ENCODE measurements at regions not wholly inside any gene's neighbourhood (a gene's known extent, or its start where the extent isn't known, plus 50 kb on each side); places are given as distances from the start of the nearest gene placed in this dataset.

DNA sequence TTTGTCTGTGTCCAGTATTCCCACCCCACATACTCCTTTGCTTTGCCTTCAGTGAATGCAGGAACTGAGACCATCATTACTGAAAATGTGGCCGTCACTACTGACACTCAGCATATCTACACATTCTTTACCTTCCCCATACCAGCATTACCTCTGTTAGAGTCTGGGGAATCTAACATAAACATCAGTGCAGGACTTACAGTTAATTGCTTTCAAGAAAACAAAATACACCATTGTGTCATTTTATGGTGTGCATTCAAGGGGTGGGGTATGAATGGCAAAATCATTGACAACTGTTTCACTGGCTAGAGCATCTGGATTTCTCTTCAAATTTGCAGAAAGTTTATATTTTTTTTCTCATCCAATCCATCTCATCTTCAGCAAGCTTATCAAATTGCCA is 731.4 kb upstream of the RIOK2 start:
- no peaks in the 10 kb centered on the region for H3K27me3 Mint-ChIP-seq
- H3K36me3 Mint-ChIP-seq (ENCODE audit: low read depth), result no peaks in the 10 kb centered on the region
- DNase-seq (no peak), ATAC-seq (no peak)
- H3K27ac Mint-ChIP-seq, result no peak overlapping the region
- H3K9me3 ChIP-seq (ENCODE audit: control insufficient read depth, low read length, poor library complexity, severe bottlenecking), result no peaks in the 10 kb centered on the region
- no peak overlapping the region for H3K4me3 Mint-ChIP-seq
- H3K4me1 Mint-ChIP-seq, result no peaks in the 10 kb centered on the region

DNA sequence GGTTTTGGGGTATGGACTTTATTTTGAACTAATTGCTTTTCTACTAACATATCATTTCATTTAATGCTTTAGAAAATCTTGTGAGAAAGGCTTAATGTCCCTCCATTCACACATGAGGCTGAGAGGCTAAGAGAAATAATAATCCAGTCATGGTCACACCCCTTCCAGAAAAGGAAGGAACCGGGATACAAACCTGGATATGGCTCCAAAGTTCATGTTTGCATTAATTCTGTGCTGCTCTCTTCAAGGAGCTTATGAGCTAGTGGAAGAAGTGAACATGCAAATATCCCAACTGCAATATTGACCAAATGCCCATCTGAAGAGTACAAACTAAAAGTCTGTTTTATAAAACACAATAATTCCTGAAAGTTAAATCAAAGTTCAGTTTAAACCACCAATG is 732.1 kb upstream of the RIOK2 start:
- H3K27me3 Mint-ChIP-seq, result no peaks in the 10 kb centered on the region

DNA sequence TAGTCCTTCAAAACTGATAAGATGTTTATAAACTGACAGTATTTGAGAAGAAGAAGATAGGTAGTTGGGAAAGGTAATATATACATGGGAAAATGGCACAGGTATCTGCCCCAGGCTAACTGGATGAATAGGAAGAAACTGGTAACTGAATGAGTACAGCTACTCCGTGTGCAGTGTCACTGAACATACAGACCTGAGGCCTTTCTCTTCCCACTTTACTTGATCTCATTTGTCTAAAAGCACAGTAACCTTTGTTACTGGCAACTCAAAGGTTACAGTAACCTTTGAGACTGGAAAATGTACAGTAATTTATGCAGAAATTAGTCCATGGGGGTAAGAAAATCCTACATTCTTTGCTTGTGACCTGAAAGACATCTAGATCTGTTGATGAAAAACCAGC is 735.0 kb upstream of the RIOK2 start:
- ATAC-seq, result no peak
- no peaks in the 10 kb centered on the region for H3K9me3 ChIP-seq (ENCODE audit: control insufficient read depth, low read length, poor library complexity, severe bottlenecking)
- Mint-ChIP-seq H3K27ac (no peak overlapping the region), H3K4me1 (no peaks in the 10 kb centered on the region), H3K4me3 (no peak overlapping the region), H3K27me3 (no peaks in the 10 kb centered on the region), H3K36me3 (ENCODE audit: low read depth) (no peaks in the 10 kb centered on the region)
- DNase-seq, result no peak

More for the DNA sequence above, 732.1 kb upstream of the RIOK2 start:
- H3K27ac Mint-ChIP-seq, result no peak overlapping the region
- H3K4me1 Mint-ChIP-seq, result no peaks in the 10 kb centered on the region
- H3K4me3 Mint-ChIP-seq, result no peak overlapping the region
- ATAC-seq (no peak), DNase-seq (no peak)
- H3K36me3 Mint-ChIP-seq (ENCODE audit: low read depth), result no peaks in the 10 kb centered on the region
- no peaks in the 10 kb centered on the region for H3K9me3 ChIP-seq (ENCODE audit: control insufficient read depth, low read length, poor library complexity, severe bottlenecking)

DNA sequence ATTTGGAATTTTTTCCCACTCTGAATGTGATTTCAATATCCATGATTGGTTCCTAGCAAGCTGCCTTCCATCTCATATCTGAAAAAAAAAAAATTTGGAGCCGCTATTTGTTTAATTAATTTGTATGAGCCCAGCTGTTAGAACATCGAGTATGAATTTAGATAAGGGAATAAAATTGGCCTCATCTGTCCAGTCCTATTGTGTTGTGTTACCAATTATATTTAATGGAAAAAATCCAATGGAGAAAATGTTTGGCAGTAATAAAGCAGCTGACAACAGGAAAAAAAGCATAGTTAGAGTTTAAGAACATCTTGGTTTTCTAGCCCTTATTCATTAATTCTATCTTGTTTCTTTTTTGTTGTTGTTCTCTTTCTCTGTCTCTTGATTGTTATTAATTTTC is 735.6 kb upstream of the RIOK2 start:
- DNase-seq (no peak), ATAC-seq (no peak)
- no peak overlapping the region for H3K27ac Mint-ChIP-seq
- H3K27me3 Mint-ChIP-seq, result no peaks in the 10 kb centered on the region
- H3K9me3 ChIP-seq (ENCODE audit: control insufficient read depth, low read length, poor library complexity, severe bottlenecking), result no peaks in the 10 kb centered on the region
- no peak overlapping the region for H3K4me3 Mint-ChIP-seq
- H3K36me3 Mint-ChIP-seq (ENCODE audit: low read depth), result no peaks in the 10 kb centered on the region
- H3K4me1 Mint-ChIP-seq, result no peaks in the 10 kb centered on the region

DNA sequence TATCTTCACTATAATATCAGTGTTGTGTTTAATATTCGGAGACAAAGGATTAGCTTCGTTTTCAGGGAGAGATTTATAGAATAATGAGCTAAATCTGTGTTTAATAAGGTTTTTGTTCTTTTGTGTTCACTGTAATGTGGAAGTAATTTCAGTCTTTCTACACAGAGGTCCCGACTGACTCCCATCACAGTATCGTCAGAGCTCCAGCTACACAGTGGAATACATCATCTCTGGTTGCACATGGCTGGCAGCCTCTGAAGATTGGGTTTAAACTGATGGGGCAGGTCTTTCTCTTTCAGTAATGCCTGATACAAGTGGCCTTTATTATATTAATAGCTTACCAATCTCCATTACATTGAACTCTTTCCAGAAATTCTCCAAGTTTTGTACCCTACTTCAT is 736.7 kb upstream of the RIOK2 start:
- H3K36me3 Mint-ChIP-seq (ENCODE audit: low read depth), result no peaks in the 10 kb centered on the region
- H3K4me3 Mint-ChIP-seq, result no peak overlapping the region
- no peaks in the 10 kb centered on the region for H3K27me3 Mint-ChIP-seq
- H3K9me3 ChIP-seq (ENCODE audit: control insufficient read depth, low read length, poor library complexity, severe bottlenecking), result no peaks in the 10 kb centered on the region
- ATAC-seq (no peak), DNase-seq (no peak)
- no peak overlapping the region for H3K27ac Mint-ChIP-seq
- H3K4me1 Mint-ChIP-seq, result no peaks in the 10 kb centered on the region

DNA sequence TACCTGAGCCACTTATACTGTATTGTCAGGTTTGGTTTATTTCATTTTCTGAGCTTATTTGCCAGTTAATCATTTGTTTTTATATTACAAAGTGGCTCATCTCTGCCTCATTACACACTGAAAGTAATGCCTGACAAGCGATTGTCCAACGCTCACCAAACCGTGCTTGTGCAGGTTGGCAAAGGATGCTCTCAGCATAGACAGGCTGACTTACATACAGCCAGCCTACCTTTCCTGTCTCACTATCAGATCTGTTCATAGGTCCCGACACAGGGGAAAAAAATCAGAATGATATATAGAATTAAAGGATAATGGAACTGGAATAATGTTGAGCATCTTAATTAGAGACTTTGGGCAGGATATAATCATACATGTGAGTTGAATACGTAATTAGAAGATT is 739.7 kb upstream of the RIOK2 start:
- H3K4me1 Mint-ChIP-seq, result no peaks in the 10 kb centered on the region
- H3K4me3 Mint-ChIP-seq, result no peak overlapping the region
- no peaks in the 10 kb centered on the region for H3K9me3 ChIP-seq (ENCODE audit: control insufficient read depth, low read length, poor library complexity, severe bottlenecking)
- no peaks in the 10 kb centered on the region for H3K36me3 Mint-ChIP-seq (ENCODE audit: low read depth)
- H3K27ac Mint-ChIP-seq, result no peak overlapping the region
- ATAC-seq (no peak), DNase-seq (no peak)
- H3K27me3 Mint-ChIP-seq, result no peaks in the 10 kb centered on the region

DNA sequence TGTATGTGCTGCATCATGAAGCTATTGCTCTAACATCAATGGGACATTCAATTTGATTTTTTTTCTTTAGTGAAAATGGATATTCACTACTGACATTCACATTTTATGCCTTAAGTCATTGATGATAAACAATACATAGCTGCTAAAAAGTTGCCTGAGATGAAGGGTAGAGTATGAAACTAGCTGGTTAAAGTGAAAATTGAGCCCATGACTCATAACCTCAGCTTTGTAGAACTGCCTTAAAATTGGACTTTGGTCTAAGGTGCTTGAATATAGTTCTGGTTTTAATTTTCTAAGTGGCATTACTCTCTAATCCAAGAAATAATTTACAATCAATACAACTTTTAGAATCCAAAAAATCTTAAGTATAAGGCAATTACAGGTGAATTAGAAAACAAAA is 740.4 kb upstream of the RIOK2 start:
- ATAC-seq (no peak), DNase-seq (no peak)
- no peak overlapping the region for H3K27ac Mint-ChIP-seq
- H3K27me3 Mint-ChIP-seq, result no peaks in the 10 kb centered on the region
- no peaks in the 10 kb centered on the region for H3K4me1 Mint-ChIP-seq
- H3K36me3 Mint-ChIP-seq (ENCODE audit: low read depth), result no peaks in the 10 kb centered on the region
- no peaks in the 10 kb centered on the region for H3K9me3 ChIP-seq (ENCODE audit: control insufficient read depth, low read length, poor library complexity, severe bottlenecking)
- no peak overlapping the region for H3K4me3 Mint-ChIP-seq

DNA sequence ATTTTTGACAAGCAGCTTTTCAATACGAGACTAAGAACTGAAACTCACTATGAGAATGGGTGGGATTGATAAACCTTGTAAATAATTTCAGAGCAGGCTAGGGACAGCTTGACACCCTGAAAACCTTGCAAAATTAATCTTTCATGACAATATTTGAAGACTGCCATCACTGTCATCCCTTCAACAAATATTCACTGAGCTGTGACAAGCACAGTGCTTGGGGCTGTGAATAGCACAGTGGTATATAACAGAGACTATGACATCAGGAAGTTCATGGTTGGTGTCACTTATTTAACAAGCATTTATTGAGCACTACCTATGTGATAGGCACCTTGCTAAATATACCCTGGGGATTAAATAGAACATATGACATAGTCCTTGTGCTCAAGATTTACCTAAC is 741.0 kb upstream of the RIOK2 start:
- no peaks in the 10 kb centered on the region for H3K9me3 ChIP-seq (ENCODE audit: control insufficient read depth, low read length, poor library complexity, severe bottlenecking)
- Mint-ChIP-seq H3K4me1 (no peaks in the 10 kb centered on the region), H3K27ac (no peak overlapping the region), H3K4me3 (no peak overlapping the region), H3K36me3 (ENCODE audit: low read depth) (no peaks in the 10 kb centered on the region), H3K27me3 (no peaks in the 10 kb centered on the region)
- no peak for ATAC-seq
- no peak for DNase-seq

DNA sequence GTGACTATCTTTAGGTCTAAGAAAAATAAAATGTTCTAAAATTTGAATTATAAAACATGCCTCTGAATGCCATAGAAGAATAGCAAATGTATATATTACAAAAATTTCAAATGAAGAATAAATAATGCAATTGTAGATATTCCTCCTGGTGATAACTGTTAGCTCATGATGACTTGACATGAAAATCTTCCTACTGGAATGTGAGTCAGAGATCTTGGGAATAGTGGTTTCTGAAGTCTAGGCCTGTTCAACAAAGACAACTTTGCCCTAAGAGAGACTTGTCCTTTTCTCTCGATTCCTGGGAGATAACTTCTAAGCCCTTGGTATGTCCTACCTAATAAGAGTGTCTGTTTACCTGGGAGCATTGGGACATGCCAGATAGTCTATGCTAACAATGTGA is 746.3 kb upstream of the RIOK2 start:
- H3K27ac Mint-ChIP-seq, result no peak overlapping the region
- H3K4me3 Mint-ChIP-seq, result no peak overlapping the region
- DNase-seq (no peak), ATAC-seq (no peak)
- no peaks in the 10 kb centered on the region for H3K9me3 ChIP-seq (ENCODE audit: control insufficient read depth, low read length, poor library complexity, severe bottlenecking)
- no peaks in the 10 kb centered on the region for H3K27me3 Mint-ChIP-seq
- no peaks in the 10 kb centered on the region for H3K4me1 Mint-ChIP-seq
- H3K36me3 Mint-ChIP-seq (ENCODE audit: low read depth), result no peaks in the 10 kb centered on the region

DNA sequence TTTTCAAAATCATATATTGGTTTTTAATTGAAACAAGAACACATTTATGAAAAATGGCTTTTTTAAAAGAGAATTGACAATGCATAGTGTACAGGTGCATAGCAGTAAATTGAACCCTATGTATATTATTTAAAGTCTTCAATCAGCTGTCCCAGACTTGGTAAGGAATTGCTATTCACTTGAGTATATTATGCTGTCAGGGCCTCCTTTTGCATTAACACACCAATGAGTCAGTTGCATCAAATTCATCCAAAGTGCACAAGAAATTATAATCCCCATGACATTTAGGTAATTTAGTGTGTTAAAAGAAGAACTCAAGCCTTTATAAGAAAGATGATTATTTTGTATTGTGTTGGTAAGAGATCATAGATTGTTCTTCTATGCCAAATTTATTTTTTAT is 748.8 kb upstream of the RIOK2 start:
- Mint-ChIP-seq H3K27ac (no peak overlapping the region), H3K4me3 (no peak overlapping the region), H3K4me1 (no peaks in the 10 kb centered on the region), H3K36me3 (ENCODE audit: low read depth) (no peaks in the 10 kb centered on the region), H3K27me3 (no peaks in the 10 kb centered on the region)
- ATAC-seq, result no peak
- no peak for DNase-seq
- no peaks in the 10 kb centered on the region for H3K9me3 ChIP-seq (ENCODE audit: control insufficient read depth, low read length, poor library complexity, severe bottlenecking)

DNA sequence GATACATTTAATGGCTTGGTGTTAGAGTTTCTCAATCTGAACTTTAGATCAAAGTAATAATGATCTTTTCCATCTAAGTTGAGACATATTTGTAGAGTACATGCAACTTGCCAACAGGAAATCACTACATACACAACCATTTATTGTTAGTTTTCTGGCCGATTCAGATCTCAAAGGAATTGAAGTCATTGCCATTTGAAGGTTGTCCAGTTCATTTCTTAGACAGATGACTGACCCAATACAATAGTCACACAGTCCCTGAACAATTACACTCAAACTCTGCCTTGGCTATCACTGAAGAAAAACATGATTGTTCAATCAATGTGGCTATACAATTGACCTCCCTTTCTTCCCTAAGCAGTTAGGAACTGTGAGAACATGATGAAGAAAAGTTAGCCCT is 753.2 kb upstream of the RIOK2 start:
- Mint-ChIP-seq H3K4me3 (no peak overlapping the region), H3K4me1 (no peaks in the 10 kb centered on the region), H3K27ac (no peak overlapping the region), H3K27me3 (no peaks in the 10 kb centered on the region), H3K36me3 (ENCODE audit: low read depth) (no peaks in the 10 kb centered on the region)
- ATAC-seq (no peak), DNase-seq (no peak)
- H3K9me3 ChIP-seq (ENCODE audit: control insufficient read depth, low read length, poor library complexity, severe bottlenecking), result no peaks in the 10 kb centered on the region

DNA sequence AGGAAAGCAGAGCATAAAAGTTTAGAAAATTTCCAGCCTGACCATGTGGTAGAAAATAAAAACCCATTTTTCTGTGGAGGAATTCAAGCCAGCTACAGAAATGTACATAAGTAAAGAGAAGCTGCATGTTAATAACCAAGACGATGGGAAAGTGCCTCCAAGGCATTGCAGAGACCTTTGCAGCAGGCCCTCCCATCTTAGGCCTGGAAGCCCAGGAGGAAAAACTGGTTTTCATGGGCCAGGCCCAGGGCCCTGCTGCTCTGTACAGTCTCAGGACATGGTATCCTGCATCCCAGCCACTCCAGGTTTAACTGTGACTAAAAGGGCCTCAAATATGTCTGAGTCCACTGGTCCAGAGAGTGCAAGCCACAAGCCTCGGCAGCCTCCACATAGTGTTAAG is 754.8 kb upstream of the RIOK2 start:
- Mint-ChIP-seq H3K4me1 (no peaks in the 10 kb centered on the region), H3K36me3 (ENCODE audit: low read depth) (no peaks in the 10 kb centered on the region), H3K27me3 (no peaks in the 10 kb centered on the region), H3K27ac (no peak overlapping the region), H3K4me3 (no peak overlapping the region)
- ATAC-seq (no peak), DNase-seq (no peak)
- H3K9me3 ChIP-seq (ENCODE audit: control insufficient read depth, low read length, poor library complexity, severe bottlenecking), result no peaks in the 10 kb centered on the region

DNA sequence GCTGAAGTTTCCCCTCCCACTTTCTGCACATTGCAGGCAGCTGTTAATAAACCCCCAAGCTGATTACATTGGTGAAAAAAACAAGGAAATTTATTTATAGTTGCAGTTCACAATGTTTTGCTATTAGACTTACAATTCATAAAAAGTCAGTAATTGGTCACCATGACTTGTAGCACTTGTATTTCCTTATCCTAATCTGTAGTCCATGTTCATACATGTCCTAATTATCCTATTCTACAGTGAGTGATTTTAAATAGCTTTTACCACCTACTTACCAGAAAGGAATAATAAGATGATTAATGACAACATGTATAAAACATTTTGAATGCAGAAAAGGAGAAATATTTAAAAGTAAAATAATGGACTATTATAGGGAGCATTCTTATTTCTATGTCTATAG is 760.0 kb upstream of the RIOK2 start:
- ATAC-seq (no peak), DNase-seq (no peak)
- Mint-ChIP-seq H3K4me1 (no peaks in the 10 kb centered on the region), H3K4me3 (no peak overlapping the region), H3K36me3 (ENCODE audit: low read depth) (no peaks in the 10 kb centered on the region), H3K27ac (no peak overlapping the region), H3K27me3 (no peaks in the 10 kb centered on the region)
- no peaks in the 10 kb centered on the region for H3K9me3 ChIP-seq (ENCODE audit: control insufficient read depth, low read length, poor library complexity, severe bottlenecking)

DNA sequence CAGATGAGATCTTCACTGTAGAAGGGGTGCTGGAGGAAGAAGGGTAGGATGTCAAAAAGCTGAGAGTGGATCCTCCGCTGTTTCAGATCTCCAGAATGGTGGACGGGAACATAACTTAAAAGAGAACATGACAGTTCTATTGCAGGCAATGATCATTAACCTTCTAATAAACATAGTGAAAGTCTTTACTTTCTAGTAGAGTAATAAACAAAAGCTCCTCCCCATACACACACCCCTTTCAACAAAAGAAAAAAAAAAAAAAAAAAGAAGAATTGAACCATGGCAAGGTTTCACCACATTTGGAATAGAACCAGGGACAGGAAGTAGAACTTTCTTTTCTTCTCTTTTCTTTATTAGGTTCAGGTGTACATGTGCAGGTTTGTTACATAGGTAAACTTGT is 768.1 kb upstream of the RIOK2 start:
- H3K36me3 Mint-ChIP-seq (ENCODE audit: low read depth), result no peaks in the 10 kb centered on the region
- DNase-seq (no peak), ATAC-seq (no peak)
- H3K9me3 ChIP-seq (ENCODE audit: control insufficient read depth, low read length, poor library complexity, severe bottlenecking), result no peaks in the 10 kb centered on the region
- H3K27me3 Mint-ChIP-seq, result no peaks in the 10 kb centered on the region
- H3K4me1 Mint-ChIP-seq, result no peaks in the 10 kb centered on the region
- H3K27ac Mint-ChIP-seq, result no peak overlapping the region
- H3K4me3 Mint-ChIP-seq, result no peak overlapping the region

DNA sequence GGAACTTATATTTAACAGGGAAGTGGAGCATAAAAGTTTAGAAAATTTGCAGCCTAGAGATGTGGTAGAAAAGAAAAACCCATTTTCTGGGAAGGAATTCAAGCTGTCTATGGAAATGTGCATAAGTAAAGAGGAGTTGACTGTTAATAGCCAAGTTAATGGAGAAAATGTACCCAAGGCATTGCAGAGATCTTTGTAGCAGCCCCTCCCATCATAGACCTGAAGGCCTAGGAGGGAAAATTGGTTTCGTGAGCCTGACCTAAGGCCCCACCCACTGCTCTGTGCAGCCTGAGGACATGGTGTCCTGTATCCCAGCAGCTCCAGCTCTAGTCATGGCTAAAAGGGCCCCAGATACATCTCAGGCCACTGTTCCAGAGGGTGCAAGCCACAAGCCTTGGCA is 772.4 kb upstream of the RIOK2 start:
- no peaks in the 10 kb centered on the region for H3K9me3 ChIP-seq (ENCODE audit: control insufficient read depth, low read length, poor library complexity, severe bottlenecking)
- Mint-ChIP-seq H3K4me3 (no peak overlapping the region), H3K4me1 (no peaks in the 10 kb centered on the region), H3K27ac (no peak overlapping the region), H3K27me3 (no peaks in the 10 kb centered on the region), H3K36me3 (ENCODE audit: low read depth) (peaks cover 2% of the 10 kb centered on the region)
- DNase-seq, result no peak
- no peak for ATAC-seq
